AG10803 (cell line): ENCODE measurements at regions not wholly inside any gene's neighbourhood (a gene's known extent, or its start where the extent isn't known, plus 50 kb on each side); places are given as distances from the start of the nearest gene placed in this dataset.
A peak's percentile ranks its signal among the peaks of the same experiment; 100 is the strongest.

ENCODE experiments used
- DNase-seq: peaks from one replicate; pipeline ENCODE4 v3.0.0; 2010; ENCODE audit warnings: low read depth
- H3K4me3 ChIP-seq: 2 replicates; pipeline ENCODE4 v1.5.1; 2011; ENCODE audit warnings: mild to moderate bottlenecking, low read length, control low read depth
- CTCF ChIP-seq: conservative IDR thresholded peaks from 2 replicates; pipeline ENCODE4 v1.5.1; 2011; ENCODE audit warnings: mild to moderate bottlenecking, low read length, control low read depth, inconsistent platforms

- no peak overlapping the region for H3K4me3 ChIP-seq
- no peak for TF ChIP-seq CTCF
- DNase-seq: no peak
These were observed 479.3 kb downstream of the HS3ST3B1 start for GRCh38 chr17:14780097-14780651.

- no peak for TF ChIP-seq CTCF
- no peak for DNase-seq
- H3K4me3 ChIP-seq: no peak overlapping the region
These were observed 478.4 kb downstream of the HS3ST3B1 start for GRCh38 chr17:14779241-14779640.

GRCh38 chr17:14777291-14777690 is 476.4 kb downstream of the HS3ST3B1 start:
- no peak for TF ChIP-seq CTCF
- H3K4me3 ChIP-seq: no peak overlapping the region
- DNase-seq: no peak

GRCh38 chr17:14776791-14777190 is 475.9 kb downstream of the HS3ST3B1 start:
- no peak overlapping the region for H3K4me3 ChIP-seq
- no peak for DNase-seq
- TF ChIP-seq CTCF: no peak

- H3K4me3 ChIP-seq: no peak overlapping the region
- TF ChIP-seq CTCF: no peak
- peak; percentile 51 for DNase-seq
These were observed 475.0 kb downstream of the HS3ST3B1 start for GRCh38 chr17:14775731-14776492.

- TF ChIP-seq CTCF: no peak
These were observed 473.9 kb downstream of the HS3ST3B1 start for GRCh38 chr17:14774774-14775173.

GRCh38 chr17:14772776-14773175 is 471.9 kb downstream of the HS3ST3B1 start:
- no peak for TF ChIP-seq CTCF
- DNase-seq: no peak

More at GRCh38 chr17:14774774-14775173, 473.9 kb downstream of the HS3ST3B1 start:
- H3K4me3 ChIP-seq: no peak overlapping the region
- no peak for DNase-seq

More at GRCh38 chr17:14772776-14773175, 471.9 kb downstream of the HS3ST3B1 start:
- no peak overlapping the region for H3K4me3 ChIP-seq
